ENCODE measurements at regions not wholly inside any gene's neighbourhood (a gene's known extent, or its start where the extent isn't known, plus 50 kb on each side); places are given as distances from the start of the nearest gene placed in this dataset.

DNA sequence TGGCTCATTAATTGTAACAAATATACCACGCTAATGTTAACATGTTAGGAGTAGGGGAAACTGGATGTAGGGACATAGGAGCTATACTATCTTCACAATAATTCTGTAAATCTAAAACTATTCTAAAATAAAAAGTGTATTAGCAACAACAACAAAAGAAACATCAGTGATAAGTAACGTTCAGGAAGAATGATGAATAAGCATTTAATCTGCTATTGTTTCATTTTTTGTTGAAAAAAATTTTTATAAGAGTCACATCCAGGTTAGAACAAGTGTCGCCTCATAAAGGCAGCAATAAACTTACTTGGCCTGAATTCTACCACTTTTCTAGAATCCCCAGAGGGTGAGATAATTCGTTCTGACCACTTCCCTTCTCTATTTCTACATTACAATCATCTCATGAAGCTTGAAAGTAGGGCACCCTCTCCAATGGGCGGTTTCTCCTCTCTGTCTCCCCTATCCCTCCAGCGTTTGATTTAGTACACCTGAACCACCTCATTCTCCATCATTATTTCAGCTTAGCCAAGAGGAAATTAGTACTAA, 253.1 kb upstream of the IPO5 start:
- TF ChIP-seq, protein P1, sequence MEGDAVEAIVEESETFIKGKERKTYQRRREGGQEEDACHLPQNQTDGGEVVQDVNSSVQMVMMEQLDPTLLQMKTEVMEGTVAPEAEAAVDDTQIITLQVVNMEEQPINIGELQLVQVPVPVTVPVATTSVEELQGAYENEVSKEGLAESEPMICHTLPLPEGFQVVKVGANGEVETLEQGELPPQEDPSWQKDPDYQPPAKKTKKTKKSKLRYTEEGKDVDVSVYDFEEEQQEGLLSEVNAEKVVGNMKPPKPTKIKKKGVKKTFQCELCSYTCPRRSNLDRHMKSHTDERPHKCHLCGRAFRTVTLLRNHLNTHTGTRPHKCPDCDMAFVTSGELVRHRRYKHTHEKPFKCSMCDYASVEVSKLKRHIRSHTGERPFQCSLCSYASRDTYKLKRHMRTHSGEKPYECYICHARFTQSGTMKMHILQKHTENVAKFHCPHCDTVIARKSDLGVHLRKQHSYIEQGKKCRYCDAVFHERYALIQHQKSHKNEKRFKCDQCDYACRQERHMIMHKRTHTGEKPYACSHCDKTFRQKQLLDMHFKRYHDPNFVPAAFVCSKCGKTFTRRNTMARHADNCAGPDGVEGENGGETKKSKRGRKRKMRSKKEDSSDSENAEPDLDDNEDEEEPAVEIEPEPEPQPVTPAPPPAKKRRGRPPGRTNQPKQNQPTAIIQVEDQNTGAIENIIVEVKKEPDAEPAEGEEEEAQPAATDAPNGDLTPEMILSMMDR (IDR thresholded peaks at IDR 0.05) = no peak
- no peak for TF ChIP-seq POLR2A (IDR thresholded peaks at IDR 0.05)

All from esophagus squamous epithelium (tissue), 4 donors.